NCI-H1417 (cell line): ENCODE measurements at regions not wholly inside any gene's neighbourhood (a gene's known extent, or its start where the extent isn't known, plus 50 kb on each side); places are given as distances from the start of the nearest gene placed in this dataset.
A peak's percentile ranks its signal among the peaks of the same experiment; 100 is the strongest.

Source experiments
- DNase-seq, 3 experiments: peaks; one replicate each; lab custom pipeline; 2025; lab: John Stamatoyannopoulos, UW

GRCh38 chr11:45518141-45518832 is 147.1 kb downstream of the CHST1 start:
- DNase-seq = no peak

GRCh38 chr11:45517171-45517770 is 148.2 kb downstream of the CHST1 start:
- no peak for DNase-seq

GRCh38 chr11:45513821-45514340 is 151.5 kb downstream of the CHST1 start:
- DNase-seq = no peak

GRCh38 chr11:45512471-45513148 is 152.8 kb downstream of the CHST1 start:
- DNase-seq = no peak

GRCh38 chr11:45511566-45511965 is 153.9 kb downstream of the CHST1 start:
- no peak for DNase-seq

GRCh38 chr11:45507916-45508315 is 157.5 kb downstream of the CHST1 start:
- DNase-seq = no peak

GRCh38 chr11:45503311-45503710 is 162.1 kb downstream of the CHST1 start:
- DNase-seq = no peak

GRCh38 chr11:45502226-45502545 is 163.2 kb downstream of the CHST1 start:
- no peak for DNase-seq

- peak in 2 of 3 experiments; percentile 7 to 54 for DNase-seq
These were observed 163.8 kb downstream of the CHST1 start for GRCh38 chr11:45501392-45502225.

- DNase-seq = peak in 2 of 3 experiments; percentile 7 to 44
These were observed 165.0 kb downstream of the CHST1 start for GRCh38 chr11:45500451-45500850.

GRCh38 chr11:45494738-45495137 is 170.7 kb downstream of the CHST1 start:
- DNase-seq = no peak

- DNase-seq = peak; percentile 41 to 90 (median 73)
These were observed 176.0 kb downstream of the CHST1 start for GRCh38 chr11:45489281-45489905.

GRCh38 chr11:45486461-45486860 is 179.0 kb downstream of the CHST1 start:
- DNase-seq = no peak

GRCh38 chr11:45485070-45485707 is 180.2 kb downstream of the CHST1 start:
- DNase-seq = peak in 1 of 3 experiments; percentile 29

- DNase-seq = no peak
These were observed 181.0 kb downstream of the CHST1 start for GRCh38 chr11:45484326-45484883.

- no peak for DNase-seq
These were observed 182.0 kb downstream of the CHST1 start for GRCh38 chr11:45483416-45483815.

GRCh38 chr11:45482331-45482730 is 183.1 kb downstream of the CHST1 start:
- no peak for DNase-seq

GRCh38 chr11:45481026-45481425 is 184.4 kb downstream of the CHST1 start:
- no peak for DNase-seq

- no peak for DNase-seq
These were observed 187.8 kb downstream of the CHST1 start for GRCh38 chr11:45477588-45477987.

GRCh38 chr11:45476126-45476525 is 189.3 kb downstream of the CHST1 start:
- DNase-seq = no peak

GRCh38 chr11:45475173-45475572 is 189.0 kb upstream of the SYT13 start:
- DNase-seq = no peak
